ENCODE measurements at regions not wholly inside any gene's neighbourhood (a gene's known extent, or its start where the extent isn't known, plus 50 kb on each side); places are given as distances from the start of the nearest gene placed in this dataset.

DNA sequence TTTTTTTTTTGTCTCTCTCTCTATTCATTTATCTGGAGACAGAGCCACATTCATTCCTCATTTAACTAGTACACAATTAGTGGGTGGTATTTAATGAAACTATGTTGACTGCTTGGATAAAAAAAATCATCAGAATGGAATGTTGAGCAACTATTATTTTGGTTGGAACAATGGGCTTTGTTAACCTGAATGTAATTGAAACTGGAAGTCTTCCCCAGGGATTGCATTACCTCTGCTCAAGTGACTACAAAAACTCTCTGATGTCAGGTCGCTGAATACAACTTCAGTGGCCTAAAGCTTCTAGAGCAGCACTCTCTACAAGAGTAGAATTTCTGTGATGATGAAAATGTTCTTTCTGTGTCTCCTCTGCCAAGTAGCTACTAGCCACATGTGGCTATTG, 295.8 kb downstream of the DEPDC1B start:
- no peaks in the 10 kb centered on the region for H4K20me1 ChIP-seq (ENCODE audit: low read length)
- ChIA-PET POLR2A (ENCODE audit: unreplicated experiment) (no interaction called here), CTCF (no interaction called here)
- ATAC-seq: no peak
- H3K9me3 ChIP-seq (ENCODE audit: low read length): no peaks in the 10 kb centered on the region
- no peaks in the 10 kb centered on the region for H3F3A ChIP-seq (ENCODE audit: low read length, unreplicated experiment)
- H3K27ac ChIP-seq (ENCODE audit: low read length): no peak overlapping the region
- no peaks in the 10 kb centered on the region for H3K79me2 ChIP-seq (ENCODE audit: low read length)
- TF ChIP-seq EZH2phosphoT487 (IDR thresholded peaks at IDR 0.05; ENCODE audit: borderline replicate concordance, low read length): no peak
- no peak for TF ChIP-seq EZH2 (IDR thresholded peaks at IDR 0.05; ENCODE audit: low read length, unreplicated experiment)
- H3K4me2 ChIP-seq (ENCODE audit: low read length): no peak overlapping the region
- H3K4me1 ChIP-seq (ENCODE audit: insufficient read depth, low read length): no peaks in the 10 kb centered on the region
- H3K36me3 ChIP-seq (ENCODE audit: low read depth, low read length): no peaks in the 10 kb centered on the region
- H3K4me3 ChIP-seq (ENCODE audit: low read length): no peak overlapping the region
- H3K9me2 ChIP-seq (replicated peaks; ENCODE audit: low read length): no peaks in the 10 kb centered on the region
- no peak overlapping the region for H2AFZ ChIP-seq (ENCODE audit: low read length)
- intact Hi-C loops (cut with micrococcal nuclease): no loop called here
- no TSS peak for BruUV-seq (replicated peaks)
- H3K27me3 ChIP-seq (ENCODE audit: low read length): peaks cover 49% of the 10 kb centered on the region
- DNase-seq: no peak
- no peak overlapping the region for H3K9ac ChIP-seq (ENCODE audit: low read length)

DNA sequence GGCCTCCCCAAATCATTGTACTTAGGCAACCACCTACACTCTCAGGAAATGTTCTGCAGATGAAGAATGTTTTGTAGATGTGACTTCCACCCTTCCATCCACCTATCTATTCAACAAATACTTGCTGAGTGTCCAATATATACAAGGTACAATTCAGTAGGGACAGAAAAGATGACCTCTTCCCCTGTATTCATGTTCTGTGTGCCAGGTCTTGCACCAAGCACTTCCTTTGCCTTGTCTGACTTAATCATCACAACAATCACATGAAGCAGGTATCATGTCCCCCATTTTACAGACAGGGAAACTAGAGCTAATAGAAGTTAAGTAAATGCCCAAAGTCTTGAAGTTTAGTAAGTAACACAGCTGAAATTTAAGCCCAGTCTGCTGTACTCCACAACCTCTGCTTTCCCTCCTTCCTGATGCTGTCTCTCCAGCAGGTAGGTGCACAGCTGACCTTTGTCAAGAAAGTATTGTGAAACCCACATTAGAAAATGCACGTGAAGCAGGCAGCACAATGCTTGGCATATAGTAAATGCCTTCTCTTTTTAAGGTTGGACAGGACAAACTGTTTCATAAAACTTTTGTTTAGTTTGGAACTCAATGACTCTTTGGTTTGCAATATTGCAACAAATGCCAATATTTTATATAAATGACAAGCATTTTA, 296.5 kb downstream of the DEPDC1B start:
- DNase-seq (no peak), ATAC-seq (no peak)
- no peaks in the 10 kb centered on the region for H3K36me3 ChIP-seq (ENCODE audit: low read depth, low read length)
- ChIA-PET POLR2A (ENCODE audit: unreplicated experiment) (no interaction called here), CTCF (no interaction called here)
- no peak overlapping the region for H3K4me2 ChIP-seq (ENCODE audit: low read length)
- no peaks in the 10 kb centered on the region for H3K9me2 ChIP-seq (replicated peaks; ENCODE audit: low read length)
- H3K4me3 ChIP-seq (ENCODE audit: low read length): no peak overlapping the region
- TF ChIP-seq, protein P1, sequence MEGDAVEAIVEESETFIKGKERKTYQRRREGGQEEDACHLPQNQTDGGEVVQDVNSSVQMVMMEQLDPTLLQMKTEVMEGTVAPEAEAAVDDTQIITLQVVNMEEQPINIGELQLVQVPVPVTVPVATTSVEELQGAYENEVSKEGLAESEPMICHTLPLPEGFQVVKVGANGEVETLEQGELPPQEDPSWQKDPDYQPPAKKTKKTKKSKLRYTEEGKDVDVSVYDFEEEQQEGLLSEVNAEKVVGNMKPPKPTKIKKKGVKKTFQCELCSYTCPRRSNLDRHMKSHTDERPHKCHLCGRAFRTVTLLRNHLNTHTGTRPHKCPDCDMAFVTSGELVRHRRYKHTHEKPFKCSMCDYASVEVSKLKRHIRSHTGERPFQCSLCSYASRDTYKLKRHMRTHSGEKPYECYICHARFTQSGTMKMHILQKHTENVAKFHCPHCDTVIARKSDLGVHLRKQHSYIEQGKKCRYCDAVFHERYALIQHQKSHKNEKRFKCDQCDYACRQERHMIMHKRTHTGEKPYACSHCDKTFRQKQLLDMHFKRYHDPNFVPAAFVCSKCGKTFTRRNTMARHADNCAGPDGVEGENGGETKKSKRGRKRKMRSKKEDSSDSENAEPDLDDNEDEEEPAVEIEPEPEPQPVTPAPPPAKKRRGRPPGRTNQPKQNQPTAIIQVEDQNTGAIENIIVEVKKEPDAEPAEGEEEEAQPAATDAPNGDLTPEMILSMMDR (conservative IDR thresholded peaks at IDR 0.05; ENCODE audit: low read depth, low read length): no peak
- no peak for TF ChIP-seq EZH2phosphoT487 (IDR thresholded peaks at IDR 0.05; ENCODE audit: borderline replicate concordance, low read length)
- intact Hi-C loops (cut with micrococcal nuclease): no loop called here
- peaks cover 48% of the 10 kb centered on the region for H3K27me3 ChIP-seq (ENCODE audit: low read length)
- BruUV-seq (replicated peaks): no TSS peak
- H3K27ac ChIP-seq (ENCODE audit: low read length): no peak overlapping the region
- no peaks in the 10 kb centered on the region for H3F3A ChIP-seq (ENCODE audit: low read length, unreplicated experiment)
- H3K9ac ChIP-seq (ENCODE audit: low read length): no peak overlapping the region
- H4K20me1 ChIP-seq (ENCODE audit: low read length): no peaks in the 10 kb centered on the region
- H2AFZ ChIP-seq (ENCODE audit: low read length): no peak overlapping the region
- no peaks in the 10 kb centered on the region for H3K79me2 ChIP-seq (ENCODE audit: low read length)
- H3K9me3 ChIP-seq (ENCODE audit: low read length): no peaks in the 10 kb centered on the region
- no peaks in the 10 kb centered on the region for H3K4me1 ChIP-seq (ENCODE audit: insufficient read depth, low read length)

DNA sequence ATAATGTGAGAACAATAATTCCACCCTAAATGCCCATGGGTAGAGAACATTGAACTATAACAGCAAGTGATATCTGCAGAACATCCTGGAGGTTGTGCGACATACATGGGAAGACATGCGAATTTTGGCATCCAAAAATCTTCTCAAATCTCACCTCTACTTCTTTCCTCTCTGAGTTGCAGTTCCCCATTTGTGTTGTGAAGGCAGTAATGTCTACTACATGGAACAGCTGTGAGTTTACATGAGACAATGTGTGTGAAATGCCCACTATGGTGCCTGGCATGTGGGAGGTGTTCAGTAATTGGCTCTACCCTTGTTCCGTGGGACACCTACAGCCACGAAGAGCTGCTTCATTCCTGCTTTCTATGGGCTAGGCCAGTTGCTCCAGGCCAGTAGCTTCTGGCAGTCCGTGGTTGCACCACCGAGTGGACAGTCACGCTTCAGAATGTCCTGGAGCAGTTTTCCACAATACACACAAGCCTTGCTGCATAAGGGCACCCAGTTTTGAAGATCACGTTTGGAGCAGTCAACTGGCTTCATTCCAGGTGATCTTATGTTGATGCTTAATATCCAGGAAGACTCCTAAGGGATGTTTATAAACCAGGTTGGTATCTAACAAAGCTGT, 297.7 kb downstream of the DEPDC1B start:
- Histone ChIP-seq H3K9me2 (replicated peaks; ENCODE audit: low read length) (no peaks in the 10 kb centered on the region), H3K79me2 (ENCODE audit: low read length) (no peaks in the 10 kb centered on the region), H3K4me3 (ENCODE audit: low read length) (no peak overlapping the region), H3F3A (ENCODE audit: low read length, unreplicated experiment) (no peaks in the 10 kb centered on the region), H3K27me3 (ENCODE audit: low read length) (peaks cover 39% of the 10 kb centered on the region), H3K36me3 (ENCODE audit: low read depth, low read length) (no peaks in the 10 kb centered on the region), H3K9me3 (ENCODE audit: low read length) (no peaks in the 10 kb centered on the region), H4K20me1 (ENCODE audit: low read length) (no peaks in the 10 kb centered on the region), H2AFZ (ENCODE audit: low read length) (no peak overlapping the region), H3K9ac (ENCODE audit: low read length) (no peak overlapping the region), H3K4me1 (ENCODE audit: insufficient read depth, low read length) (no peaks in the 10 kb centered on the region), H3K27ac (ENCODE audit: low read length) (no peak overlapping the region), H3K4me2 (ENCODE audit: low read length) (no peak overlapping the region)
- CTCF ChIA-PET: no interaction called here
- ATAC-seq (no peak), DNase-seq (no peak)
- intact Hi-C loops (cut with micrococcal nuclease): no loop called here
- TF ChIP-seq EZH2 (IDR thresholded peaks at IDR 0.05; ENCODE audit: low read length, unreplicated experiment) (no peak), EZH2phosphoT487 (IDR thresholded peaks at IDR 0.05; ENCODE audit: borderline replicate concordance, low read length) (no peak)
- POLR2A ChIA-PET (ENCODE audit: unreplicated experiment): no interaction called here
- no TSS peak for BruUV-seq (replicated peaks)
